Ishikawa (cell line): ENCODE measurements at regions not wholly inside any gene's neighbourhood (a gene's known extent, or its start where the extent isn't known, plus 50 kb on each side); places are given as distances from the start of the nearest gene placed in this dataset.

Experiments
- CEBPB ChIP-seq: IDR thresholded peaks from 2 replicates; pipeline ENCODE4 v1.6.1; 2012
- EP300 ChIP-seq: IDR thresholded peaks from 2 replicates; pipeline ENCODE4 v1.6.1; 2012; ENCODE audit warnings: borderline replicate concordance
- MAX ChIP-seq: IDR thresholded peaks from 2 replicates; pipeline ENCODE4 v1.6.1; 2012
- RAD21 ChIP-seq: IDR thresholded peaks from 2 replicates; pipeline ENCODE4 v1.6.1; 2012; ENCODE audit warnings: low read depth
- TAF1 ChIP-seq: IDR thresholded peaks from 2 replicates; pipeline ENCODE4 v1.6.1; 2012; ENCODE audit warnings: low read depth, mild to moderate bottlenecking
- TCF12 ChIP-seq: IDR thresholded peaks from 2 replicates; pipeline ENCODE4 v1.6.1; 2012; ENCODE audit warnings: low read depth

DNA sequence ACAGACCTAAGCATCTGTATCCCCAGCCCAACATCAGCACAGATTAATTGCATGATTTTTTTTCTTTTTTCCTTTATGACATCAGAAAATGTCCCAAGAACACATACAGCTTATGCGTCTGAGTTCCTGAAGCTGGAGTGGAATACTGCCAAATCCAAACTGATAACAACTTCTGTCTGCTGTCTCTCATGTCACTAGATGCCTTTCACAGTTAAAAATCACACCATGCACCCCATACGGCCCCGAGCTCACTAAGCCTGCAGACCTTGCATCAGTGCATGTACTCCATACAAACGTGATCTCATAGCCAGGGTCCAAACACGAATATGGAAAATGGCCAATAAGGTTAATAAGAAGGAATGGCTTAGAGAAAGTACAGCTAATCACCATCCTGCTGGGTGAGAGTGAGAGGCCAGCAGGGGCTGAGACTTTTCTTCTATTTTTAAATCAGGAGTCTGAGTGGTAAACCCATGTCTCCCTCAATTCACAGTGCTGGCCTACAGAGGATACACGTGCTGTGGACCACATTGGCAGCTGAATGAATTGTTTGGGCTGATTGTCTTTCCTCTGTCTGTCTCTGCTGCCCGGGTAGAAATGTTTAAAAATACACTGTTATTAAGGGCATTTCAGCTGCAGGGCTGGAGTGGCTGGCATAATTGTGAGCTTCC, 350.6 kb upstream of the RAG2 start:
- TF ChIP-seq RAD21 (no peak), TAF1 (no peak), MAX (no peak), CEBPB (no peak), TCF12 (no peak), EP300 (no peak)
